ENCODE measurements at regions not wholly inside any gene's neighbourhood (a gene's known extent, or its start where the extent isn't known, plus 50 kb on each side); places are given as distances from the start of the nearest gene placed in this dataset.
"Not testable (repeated sequence)": the region's sequence is repeated elsewhere in the genome, so short reads cannot be mapped to it uniquely, and the experiment has no call there.

- BruUV-seq (replicated peaks): no TSS peak
- no peak for DNase-seq (ENCODE audit: low spot score)
- 0% methylated on average over 1 of the region's 1 CpG for WGBS (ENCODE audit: low lambda C conversion rate)
- Histone ChIP-seq H2AFZ (ENCODE audit: low read length) (no peak overlapping the region), H3K9me3 (ENCODE audit: low read length) (no peaks in the 10 kb centered on the region), H4K20me1 (ENCODE audit: insufficient read depth, low read length) (no peaks in the 10 kb centered on the region), H3K36me3 (replicated peaks in 1 of 2; ENCODE audit: control insufficient read depth in 1 of 2, insufficient read depth in 2 of 2, low read length in 2 of 2) (no peaks in the 10 kb centered on the region), H3K4me1 (ENCODE audit: insufficient read depth, low read length) (no peaks in the 10 kb centered on the region), H3K27me3 (ENCODE audit: control insufficient read depth in 1 of 2, insufficient read depth in 2 of 2, low read length in 2 of 2) (no peaks in the 10 kb centered on the region), H3K4me2 (ENCODE audit: low read depth, low read length) (no peak overlapping the region), H3K4me3 (replicated peaks in 1 of 3; ENCODE audit: insufficient read depth in 1 of 3, low read depth in 2 of 3, low read length in 3 of 3) (no peak overlapping the region), H3K27ac (ENCODE audit: extremely low read length, insufficient read depth, low read length) (no peak overlapping the region), H3K79me2 (ENCODE audit: insufficient read depth, low read length) (no peaks in the 10 kb centered on the region), H3K9ac (ENCODE audit: insufficient read depth, low read depth, low read length) (no peak overlapping the region)
- intact Hi-C loops (cut with micrococcal nuclease; ENCODE audit: unreplicated experiment) (no loop called here), in situ Hi-C loops (cut with HindIII; ENCODE audit: extremely low pct_ligation_motif_present, low pct_unique_long_range_greater_than_20kb) (no loop called here)
- no peak for ATAC-seq
- ChIA-PET POLR2A (no interaction called here), CTCF (ENCODE audit: low intra/inter-chr PET ratio, low total read pairs) (no interaction called here)
- FAIRE-seq: no peak
- TF ChIP-seq WIZ (CRISPR knock-in tag; IDR thresholded peaks at IDR 0.05): no peak
- TF ChIP-seq ZFP62 (CRISPR knock-in tag; IDR thresholded peaks at IDR 0.05): no peak
- no peak for TF ChIP-seq ZNF709 (CRISPR knock-in tag; IDR thresholded peaks at IDR 0.05)
- no peak for TF ChIP-seq ZMYM4 (CRISPR knock-in tag; IDR thresholded peaks at IDR 0.05)
- TF ChIP-seq SKI (IDR thresholded peaks at IDR 0.05; ENCODE audit: partially characterized antibody): no peak
- TF ChIP-seq EED (CRISPR knock-in tag; IDR thresholded peaks at IDR 0.05): no peak
- no peak for TF ChIP-seq ZNF567 (CRISPR knock-in tag; IDR thresholded peaks at IDR 0.05; ENCODE audit: borderline replicate concordance)
- no peak for TF ChIP-seq ZNF24 (IDR thresholded peaks at IDR 0.05)
- TF ChIP-seq ZSCAN22 (CRISPR knock-in tag; IDR thresholded peaks at IDR 0.05): no peak
- no peak for TF ChIP-seq ZMAT3 (CRISPR knock-in tag; conservative IDR thresholded peaks at IDR 0.05)
Observed at GRCh38 chr7:96819111-96819700, 109.6 kb upstream of the SEM1 start.

- ATAC-seq; CTCF ChIA-PET (ENCODE audit: low intra/inter-chr PET ratio, low total read pairs); BruUV-seq (replicated peaks); POLR2A ChIA-PET; H3K4me3 ChIP-seq (replicated peaks in 1 of 3; ENCODE audit: insufficient read depth in 1 of 3, low read depth in 2 of 3, low read length in 3 of 3); in situ Hi-C loops (cut with HindIII; ENCODE audit: extremely low pct_ligation_motif_present, low pct_unique_long_range_greater_than_20kb); H3K9ac ChIP-seq (ENCODE audit: insufficient read depth, low read depth, low read length); H3K9me3 ChIP-seq (ENCODE audit: low read length); H4K20me1 ChIP-seq (ENCODE audit: insufficient read depth, low read length); H2AFZ ChIP-seq (ENCODE audit: low read length); H3K36me3 ChIP-seq (replicated peaks in 1 of 2; ENCODE audit: control insufficient read depth in 1 of 2, insufficient read depth in 2 of 2, low read length in 2 of 2); intact Hi-C loops (cut with micrococcal nuclease; ENCODE audit: unreplicated experiment); H3K79me2 ChIP-seq (ENCODE audit: insufficient read depth, low read length); FAIRE-seq; H3K4me1 ChIP-seq (ENCODE audit: insufficient read depth, low read length); DNase-seq (ENCODE audit: low spot score); H3K4me2 ChIP-seq (ENCODE audit: low read depth, low read length); H3K27ac ChIP-seq (ENCODE audit: extremely low read length, insufficient read depth, low read length); H3K27me3 ChIP-seq (ENCODE audit: control insufficient read depth in 1 of 2, insufficient read depth in 2 of 2, low read length in 2 of 2): not testable (repeated sequence)
- 100% methylated on average over 1 of the region's 1 CpG for WGBS (ENCODE audit: low lambda C conversion rate)
Observed at GRCh38 chr7:96821131-96821530, 111.5 kb upstream of the SEM1 start.
